Small intestine (tissue), 7 donors: ENCODE measurements at regions not wholly inside any gene's neighbourhood (a gene's known extent, or its start where the extent isn't known, plus 50 kb on each side); places are given as distances from the start of the nearest gene placed in this dataset.

Experiments used
- DNase-seq, 2 donors: peaks; one replicate each; pipeline versions ENCODE4 v3.0.0 to v3.0.0-alpha.2; 2013
- FAIRE-seq: peaks from 2 replicates; lab custom pipeline; 2012; peaks lifted over from hg19 to GRCh38; lab: Jason Lieb, UNC
- H3K27ac ChIP-seq, 3 donors: one replicate each; pipeline ENCODE4 v1.5.1; 2013; ENCODE audit warnings: low read length in 2 of 3, mild to moderate bottlenecking in 2 of 3, control low read depth in 1 of 3, inconsistent platforms in 1 of 3, low read depth in 1 of 3, moderate library complexity in 1 of 3
- H3K27me3 ChIP-seq, 3 donors: one replicate each; pipeline ENCODE4 v1.6.1; 2013; ENCODE audit warnings: low read length in 3 of 3, inconsistent platforms in 1 of 3; ENCODE audit not compliant: control insufficient read depth in 3 of 3, insufficient read depth in 3 of 3
- H3K36me3 ChIP-seq, 3 donors: one replicate each; pipeline ENCODE4 v1.6.1; 2013; ENCODE audit warnings: low read length in 3 of 3, inconsistent platforms in 1 of 3, low read depth in 1 of 3, mild to moderate bottlenecking in 1 of 3, moderate library complexity in 1 of 3; ENCODE audit not compliant: control insufficient read depth in 3 of 3, insufficient read depth in 2 of 3
- H3K4me1 ChIP-seq, 3 donors: one replicate each; pipeline ENCODE4 v1.6.1; 2013; ENCODE audit warnings: low read length in 2 of 3, inconsistent platforms in 1 of 3, low read depth in 1 of 3, mild to moderate bottlenecking in 1 of 3, moderate library complexity in 1 of 3; ENCODE audit not compliant: control insufficient read depth in 3 of 3, insufficient read depth in 2 of 3
- H3K4me3 ChIP-seq, 3 donors: one replicate each; pipeline ENCODE4 v1.5.1; 2013; ENCODE audit warnings: low read length in 3 of 3, control low read depth in 1 of 3, inconsistent platforms in 1 of 3, low read depth in 1 of 3, mild to moderate bottlenecking in 1 of 3, moderate library complexity in 1 of 3
- H3K9me3 ChIP-seq, 2 donors: one replicate each; pipeline ENCODE4 v1.6.1; 2013; ENCODE audit warnings: low read depth in 1 of 2, low read length in 1 of 2; ENCODE audit not compliant: control insufficient read depth in 2 of 2, insufficient read depth in 1 of 2
- WGBS, 3 donors: extraction: QIAGEN DNeasy Blood & Tissue Kit; methylation state at CpG; one replicate each; pipeline ENCODE4 v1.1.7; 2013; 5-methylcytosine and 5-hydroxymethylcytosine counted together
- donor health status: healthy with polysubstance abuse.
- donor health status: control.
- donor health status: control.
- donor health status: Bipolar disorder and iron deficiency.
- donor health status: healthy.

DNA sequence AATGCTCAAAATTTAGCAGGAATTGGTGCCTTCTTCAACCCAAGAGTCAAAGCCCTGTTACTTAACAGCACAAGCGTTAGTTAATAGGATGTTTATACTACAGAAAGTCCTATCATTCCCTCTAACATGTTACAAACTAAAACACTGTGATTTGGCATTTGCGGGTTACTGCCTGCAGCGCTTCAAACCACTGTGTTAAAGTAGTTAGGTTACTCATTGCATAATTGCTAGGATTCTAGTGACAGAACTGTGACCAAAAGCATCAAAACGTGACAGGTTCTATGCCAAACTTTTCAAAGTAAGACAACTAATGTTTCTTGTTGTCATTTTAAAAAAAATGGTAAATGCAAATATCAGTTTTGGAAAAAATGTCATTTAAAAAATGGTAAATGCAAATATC is 442.8 kb upstream of the ZFP42 start:
- no peaks in the 10 kb centered on the region for H3K27me3 ChIP-seq
- DNase-seq: no peak
- WGBS, 3 donors: 73 to 82% (median 78%) methylated on average over 4 of the region's 4 CpGs
- peaks cover 2 to 5% of the 10 kb centered on the region in 2 donors for H3K9me3 ChIP-seq
- H3K4me1 ChIP-seq: no peaks in the 10 kb centered on the region
- H3K36me3 ChIP-seq: no peaks in the 10 kb centered on the region
- H3K27ac ChIP-seq: no peak overlapping the region
- FAIRE-seq: no peak
- H3K4me3 ChIP-seq: no peak overlapping the region

DNA sequence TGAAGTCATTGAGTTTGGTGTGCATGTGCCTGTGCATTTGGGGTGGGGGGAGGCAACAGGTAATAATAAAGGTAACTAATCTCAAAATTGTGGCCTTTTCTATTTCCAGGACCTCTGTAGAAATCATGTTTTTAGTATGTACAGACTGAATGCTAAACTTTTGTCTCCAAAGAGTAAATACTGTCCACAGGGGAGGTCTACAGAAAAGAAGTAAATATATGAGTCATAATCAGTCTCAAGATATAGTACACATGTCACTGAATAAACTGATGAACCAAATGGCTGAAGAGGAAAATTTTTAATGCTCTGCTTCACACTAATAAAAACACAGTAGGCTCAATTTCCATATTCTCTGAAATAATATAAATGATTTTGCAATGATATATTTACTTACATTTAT is 440.4 kb upstream of the ZFP42 start:
- FAIRE-seq (no peak), DNase-seq (no peak)
- no peak overlapping the region for H3K4me3 ChIP-seq
- no peak overlapping the region for H3K27ac ChIP-seq
- peaks cover 0 to 8% (median 0%) of the 10 kb centered on the region in 3 donors for H3K4me1 ChIP-seq
- H3K9me3 ChIP-seq: peaks cover 2 to 3% of the 10 kb centered on the region in 2 donors
- no peaks in the 10 kb centered on the region for H3K36me3 ChIP-seq
- H3K27me3 ChIP-seq: no peaks in the 10 kb centered on the region

DNA sequence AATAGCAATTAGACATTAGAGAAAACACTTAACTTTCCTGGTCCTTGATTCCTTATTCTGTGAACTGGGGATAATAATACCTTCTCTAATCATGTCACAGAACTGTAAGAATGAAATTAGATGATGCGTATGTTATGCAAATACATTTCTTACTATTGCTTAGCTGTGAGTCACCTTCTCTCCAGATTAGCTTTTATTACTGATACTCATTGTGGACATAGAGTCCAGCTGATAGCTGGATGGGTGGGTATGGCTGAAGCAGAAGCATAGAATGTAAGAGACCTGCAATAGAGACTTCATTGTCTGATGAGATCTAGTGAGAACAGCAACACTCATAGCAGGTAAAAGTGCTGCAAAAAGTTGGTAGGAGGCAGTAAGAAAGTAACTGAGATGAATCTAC is 437.2 kb upstream of the ZFP42 start:
- 0 to 33% (median 8%) methylated on average over 1 of the region's 1 CpG for WGBS, 3 donors
- no peaks in the 10 kb centered on the region for H3K36me3 ChIP-seq
- peaks cover 2 to 3% of the 10 kb centered on the region in 2 donors for H3K9me3 ChIP-seq
- H3K27ac ChIP-seq: no peak overlapping the region
- no peaks in the 10 kb centered on the region for H3K27me3 ChIP-seq
- peak; percentile 7 to 25 for DNase-seq
- FAIRE-seq: no peak
- peaks cover 0 to 8% (median 0%) of the 10 kb centered on the region in 3 donors for H3K4me1 ChIP-seq
- no peak overlapping the region for H3K4me3 ChIP-seq

DNA sequence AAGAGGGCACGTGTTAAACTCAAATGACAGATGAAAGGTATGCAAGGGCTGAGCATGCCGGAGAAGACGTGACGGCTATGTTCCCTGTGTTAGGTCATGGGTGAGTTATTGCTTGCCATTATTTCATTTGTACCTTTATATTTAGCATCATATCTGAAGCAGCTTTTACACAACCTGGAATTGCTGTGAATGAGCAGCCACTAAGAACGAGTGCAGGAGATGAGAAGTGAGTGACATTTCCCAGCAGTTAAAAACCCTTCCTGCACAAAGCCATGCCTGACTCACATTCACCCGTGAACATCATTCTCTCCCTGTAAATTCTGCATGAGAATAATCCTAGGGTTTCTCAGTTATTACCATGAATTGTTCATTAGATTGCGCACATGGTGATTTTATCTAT is 433.2 kb upstream of the ZFP42 start:
- Histone ChIP-seq H3K36me3 (no peaks in the 10 kb centered on the region), H3K4me3 (no peak overlapping the region), H3K27me3 (no peaks in the 10 kb centered on the region), H3K4me1 (peaks cover 0 to 8% (median 0%) of the 10 kb centered on the region in 3 donors), H3K27ac (no peak overlapping the region), H3K9me3 (peaks cover 2 to 3% of the 10 kb centered on the region in 2 donors)
- FAIRE-seq (no peak), DNase-seq (no peak)
- WGBS, 3 donors: 76 to 81% (median 80%) methylated on average over 7 of the region's 7 CpGs

DNA sequence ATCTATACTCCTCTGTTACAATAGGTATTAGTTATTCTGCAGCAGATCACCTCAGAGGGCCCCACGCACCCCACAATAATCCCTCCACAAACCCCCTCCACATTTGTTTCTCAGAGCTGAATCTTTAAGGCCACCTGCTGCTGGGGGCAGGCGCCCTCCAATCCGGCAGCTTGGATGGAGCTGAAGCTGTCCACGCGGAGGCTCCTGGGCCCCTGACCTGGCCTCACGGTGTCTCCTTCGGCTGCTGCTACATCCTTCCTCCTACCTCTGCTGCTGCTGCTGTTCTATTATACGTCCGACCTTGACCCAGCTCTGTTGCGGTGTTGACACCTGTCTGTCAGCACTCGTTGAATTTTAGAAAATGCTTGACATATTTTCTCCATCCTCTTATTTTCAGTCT is 430.2 kb upstream of the ZFP42 start:
- H3K36me3 ChIP-seq: no peaks in the 10 kb centered on the region
- H3K9me3 ChIP-seq: no peaks in the 10 kb centered on the region
- no peak overlapping the region for H3K27ac ChIP-seq
- 83 to 88% (median 85%) methylated on average over 11 of the region's 11 CpGs for WGBS, 3 donors
- FAIRE-seq (no peak), DNase-seq (no peak)
- H3K27me3 ChIP-seq: no peaks in the 10 kb centered on the region
- no peak overlapping the region for H3K4me3 ChIP-seq
- no peaks in the 10 kb centered on the region for H3K4me1 ChIP-seq

DNA sequence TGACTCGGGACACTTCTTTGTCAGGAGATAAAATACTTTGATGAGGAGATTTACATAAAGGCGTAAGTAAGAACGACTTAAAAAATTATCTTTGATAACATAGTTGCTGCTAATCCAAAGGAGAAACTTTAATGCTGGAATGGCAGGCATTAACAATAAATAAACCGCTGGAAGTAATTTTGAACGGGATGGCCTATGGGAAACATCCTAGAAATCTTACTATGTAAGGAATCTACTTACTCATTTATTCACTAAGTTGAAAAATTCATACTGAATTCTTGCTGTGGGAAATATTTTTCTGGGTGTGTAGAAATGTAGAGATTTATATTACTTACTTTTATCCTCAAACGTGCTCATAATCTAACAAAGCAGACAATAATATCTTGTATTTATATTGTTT is 425.7 kb upstream of the ZFP42 start:
- DNase-seq: no peak
- no peaks in the 10 kb centered on the region for H3K27me3 ChIP-seq
- no peaks in the 10 kb centered on the region for H3K36me3 ChIP-seq
- 78 to 81% (median 81%) methylated on average over 6 of the region's 6 CpGs for WGBS, 3 donors
- FAIRE-seq: no peak
- H3K4me3 ChIP-seq: no peak overlapping the region
- H3K27ac ChIP-seq: no peak overlapping the region
- H3K9me3 ChIP-seq: no peaks in the 10 kb centered on the region
- no peaks in the 10 kb centered on the region for H3K4me1 ChIP-seq

DNA sequence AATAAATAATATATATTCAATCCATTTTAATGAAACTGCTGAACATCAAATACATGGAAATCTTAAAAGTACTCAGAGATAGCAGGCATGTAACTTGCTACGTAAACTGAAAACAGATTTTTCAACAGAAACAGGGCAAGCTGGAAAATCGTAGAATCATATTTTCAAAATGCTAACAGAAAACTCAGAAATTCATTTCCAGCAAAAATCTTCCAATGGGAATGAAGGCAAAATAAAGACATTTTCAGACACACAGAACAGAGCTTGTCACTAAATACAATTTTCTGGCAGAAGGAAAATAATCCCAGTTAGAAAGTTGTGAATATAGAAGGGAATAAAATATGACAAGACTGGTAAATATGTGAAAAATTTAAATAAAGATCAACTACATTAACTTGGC is 419.9 kb upstream of the ZFP42 start:
- no peak for DNase-seq
- 88 to 94% (median 89%) methylated on average over 2 of the region's 2 CpGs for WGBS, 3 donors
- no peak overlapping the region for H3K4me3 ChIP-seq

DNA sequence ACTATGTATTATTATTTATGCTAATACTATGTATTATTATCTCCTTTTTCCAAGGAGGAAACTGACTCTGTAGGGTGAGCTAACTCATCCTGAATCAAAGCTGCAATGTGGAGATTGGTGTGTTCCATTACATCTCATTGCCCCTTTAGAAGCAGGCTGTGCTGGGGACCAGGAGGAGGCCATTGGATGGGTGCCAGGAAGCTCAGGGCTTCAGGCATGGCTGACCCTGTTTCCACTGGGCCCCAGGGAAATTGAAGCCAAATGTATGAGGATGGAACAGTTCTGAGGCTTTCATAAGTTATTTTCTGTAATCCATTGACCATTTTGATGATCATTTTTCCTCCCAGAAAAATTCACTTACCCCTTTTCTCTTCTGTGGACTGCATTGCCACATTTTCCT is 418.8 kb upstream of the ZFP42 start:
- H3K27ac ChIP-seq: no peak overlapping the region
- H3K4me1 ChIP-seq: no peaks in the 10 kb centered on the region
- H3K27me3 ChIP-seq: no peaks in the 10 kb centered on the region

More for the DNA sequence above, 419.9 kb upstream of the ZFP42 start:
- no peaks in the 10 kb centered on the region for H3K9me3 ChIP-seq
- no peak for FAIRE-seq
- H3K36me3 ChIP-seq: no peaks in the 10 kb centered on the region
- no peak overlapping the region for H3K27ac ChIP-seq
- H3K4me1 ChIP-seq: no peaks in the 10 kb centered on the region
- H3K27me3 ChIP-seq: no peaks in the 10 kb centered on the region

DNA sequence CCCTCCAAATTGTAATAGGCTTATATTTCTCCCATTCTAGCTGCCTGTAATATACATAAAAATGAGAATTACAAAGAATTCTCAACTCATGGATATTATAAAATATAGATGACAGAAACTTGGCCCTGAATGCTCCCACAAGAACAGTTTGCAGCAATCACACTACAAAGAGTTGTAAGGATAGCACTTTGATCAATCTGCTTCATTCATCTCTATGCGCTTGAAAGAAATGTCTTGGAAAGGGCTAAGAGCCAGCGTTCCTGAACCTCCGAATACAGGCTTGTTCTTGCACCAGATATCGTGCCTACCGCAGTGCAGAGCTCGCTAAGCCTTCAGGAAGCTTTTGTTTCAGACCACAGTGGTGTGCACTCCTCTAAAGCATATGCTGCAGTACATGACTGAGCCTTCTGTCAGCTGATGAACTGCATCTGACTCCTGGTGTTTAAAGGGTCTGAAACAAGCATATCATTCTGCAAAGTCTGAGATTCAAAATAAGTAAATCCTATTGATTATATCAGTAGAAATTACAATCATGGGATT is 417.6 kb upstream of the ZFP42 start:
- FAIRE-seq (no peak), DNase-seq (no peak)
- 79 to 85% (median 81%) methylated on average over 6 of the region's 6 CpGs for WGBS, 3 donors
- Histone ChIP-seq H3K4me3 (no peak overlapping the region), H3K36me3 (no peaks in the 10 kb centered on the region), H3K9me3 (no peaks in the 10 kb centered on the region), H3K27ac (no peak overlapping the region), H3K27me3 (no peaks in the 10 kb centered on the region), H3K4me1 (no peaks in the 10 kb centered on the region)

More for the DNA sequence above, 418.8 kb upstream of the ZFP42 start:
- H3K9me3 ChIP-seq: no peaks in the 10 kb centered on the region
- DNase-seq (no peak), FAIRE-seq (no peak)
- no peak overlapping the region for H3K4me3 ChIP-seq
- H3K36me3 ChIP-seq: no peaks in the 10 kb centered on the region
